ENCODE measurements at regions not wholly inside any gene's neighbourhood (a gene's known extent, or its start where the extent isn't known, plus 50 kb on each side); places are given as distances from the start of the nearest gene placed in this dataset.

DNA sequence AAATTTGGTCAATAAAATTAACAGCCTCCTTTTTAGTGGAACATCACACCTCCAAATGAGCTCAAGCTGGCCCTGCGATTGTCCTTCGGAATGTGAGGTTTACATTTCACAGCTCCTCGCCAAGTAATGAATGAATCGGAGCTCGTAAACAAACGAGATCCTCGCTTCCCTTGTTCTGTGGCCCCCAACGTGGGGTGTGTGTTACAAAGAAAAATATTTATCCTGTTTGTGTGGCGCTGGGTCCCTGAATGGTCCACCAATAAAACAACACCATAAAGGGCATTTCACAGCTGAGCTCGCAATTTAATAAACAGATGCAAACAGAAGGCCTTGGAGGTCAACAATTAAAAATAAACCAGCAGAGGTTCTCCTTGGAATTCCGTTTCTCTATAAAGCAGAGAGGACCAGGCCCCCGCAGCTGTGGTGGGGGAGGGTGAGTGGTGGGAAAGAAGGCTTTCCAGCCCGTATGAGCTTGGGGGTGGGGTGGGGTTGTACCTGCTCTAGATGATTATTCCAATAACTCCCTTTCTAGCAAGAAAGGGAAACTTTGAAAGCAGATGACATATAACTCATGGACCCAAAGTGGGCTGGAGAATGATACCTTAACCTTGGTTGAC lies 393.9 kb upstream of the SALL1 start:
- TF ChIP-seq, protein P1, sequence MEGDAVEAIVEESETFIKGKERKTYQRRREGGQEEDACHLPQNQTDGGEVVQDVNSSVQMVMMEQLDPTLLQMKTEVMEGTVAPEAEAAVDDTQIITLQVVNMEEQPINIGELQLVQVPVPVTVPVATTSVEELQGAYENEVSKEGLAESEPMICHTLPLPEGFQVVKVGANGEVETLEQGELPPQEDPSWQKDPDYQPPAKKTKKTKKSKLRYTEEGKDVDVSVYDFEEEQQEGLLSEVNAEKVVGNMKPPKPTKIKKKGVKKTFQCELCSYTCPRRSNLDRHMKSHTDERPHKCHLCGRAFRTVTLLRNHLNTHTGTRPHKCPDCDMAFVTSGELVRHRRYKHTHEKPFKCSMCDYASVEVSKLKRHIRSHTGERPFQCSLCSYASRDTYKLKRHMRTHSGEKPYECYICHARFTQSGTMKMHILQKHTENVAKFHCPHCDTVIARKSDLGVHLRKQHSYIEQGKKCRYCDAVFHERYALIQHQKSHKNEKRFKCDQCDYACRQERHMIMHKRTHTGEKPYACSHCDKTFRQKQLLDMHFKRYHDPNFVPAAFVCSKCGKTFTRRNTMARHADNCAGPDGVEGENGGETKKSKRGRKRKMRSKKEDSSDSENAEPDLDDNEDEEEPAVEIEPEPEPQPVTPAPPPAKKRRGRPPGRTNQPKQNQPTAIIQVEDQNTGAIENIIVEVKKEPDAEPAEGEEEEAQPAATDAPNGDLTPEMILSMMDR (IDR thresholded peaks at IDR 0.05; ENCODE audit: poor library complexity), result no peak
- TF ChIP-seq EZH2 (IDR thresholded peaks at IDR 0.05; ENCODE audit: borderline replicate concordance), result no peak
